ENCODE measurements at regions not wholly inside any gene's neighbourhood (a gene's known extent, or its start where the extent isn't known, plus 50 kb on each side); places are given as distances from the start of the nearest gene placed in this dataset.

- Histone ChIP-seq H2AFZ (ENCODE audit: insufficient read depth, low read length, poor library complexity) (no peak overlapping the region), H3K23ac (ENCODE audit: low read length) (no peak overlapping the region), H4K8ac (ENCODE audit: low read depth, low read length) (no peak overlapping the region), H3K27ac (ENCODE audit: low read depth, low read length) (no peak overlapping the region), H2BK5ac (ENCODE audit: low read depth, low read length, poor library complexity) (no peak overlapping the region), H3K4me3 (ENCODE audit: low read depth, low read length) (no peak overlapping the region), H3K4me1 (ENCODE audit: control insufficient read depth in 1 of 2, insufficient read depth in 2 of 2, low read length in 2 of 2) (no peaks in the 10 kb centered on the region), H3K9ac (ENCODE audit: low read length) (no peak overlapping the region), H3K79me1 (ENCODE audit: low read length) (no peaks in the 10 kb centered on the region), H2AK5ac (ENCODE audit: low read length) (no peak overlapping the region), H3K79me2 (ENCODE audit: control insufficient read depth, insufficient read depth, low read length, poor library complexity) (no peaks in the 10 kb centered on the region), H3K4me2 (ENCODE audit: low read length) (no peak overlapping the region), H3K4ac (ENCODE audit: low read depth, low read length) (no peak overlapping the region), H3K36me3 (ENCODE audit: control insufficient read depth in 1 of 2, insufficient read depth in 2 of 2, low read length in 2 of 2) (no peaks in the 10 kb centered on the region), H3K27me3 (ENCODE audit: insufficient read depth, low read length) (no peaks in the 10 kb centered on the region), H3K18ac (ENCODE audit: low read length) (no peak overlapping the region), H4K12ac (ENCODE audit: low read depth, low read length) (no peak overlapping the region), H3K14ac (ENCODE audit: low read length) (no peak overlapping the region), H2BK120ac (ENCODE audit: insufficient read depth, low read length, poor library complexity) (no peak overlapping the region), H2BK12ac (ENCODE audit: low read length) (no peak overlapping the region), H3K9me3 (ENCODE audit: insufficient read depth, low read depth, low read length) (no peaks in the 10 kb centered on the region), H4K91ac (ENCODE audit: low read depth, low read length) (no peak overlapping the region)
- no peak for DNase-seq
- WGBS (ENCODE audit: extremely low coverage, insufficient coverage, insufficient read length), result no CpG with 5 or more reads among the region's 3 CpGs
These were observed 338.5 kb upstream of the KCNH8 start for GRCh38 chr3:18809640-18810305.

DNA sequence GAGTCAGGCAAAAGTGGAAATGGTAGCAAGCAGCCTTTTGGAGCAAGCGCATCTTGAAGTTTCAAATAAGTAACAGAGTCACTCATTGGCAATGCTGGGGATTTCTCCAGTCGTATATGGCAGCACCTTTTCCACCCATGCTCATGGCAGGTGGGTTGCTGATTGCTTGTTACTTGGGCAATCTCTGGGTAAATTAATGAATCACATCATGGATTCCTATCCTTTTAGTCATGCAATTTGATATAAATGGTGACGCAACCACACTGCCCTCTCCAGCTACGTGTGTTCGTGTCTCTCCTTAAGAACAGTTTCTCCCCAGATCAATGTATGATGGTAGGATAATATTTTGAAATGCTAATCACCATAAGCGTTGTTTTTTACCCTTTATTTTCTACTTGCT is 339.9 kb upstream of the KCNH8 start:
- DNase-seq, result no peak
- H3K27me3 ChIP-seq (ENCODE audit: insufficient read depth, low read length), result no peaks in the 10 kb centered on the region
- H2BK120ac ChIP-seq (ENCODE audit: insufficient read depth, low read length, poor library complexity), result no peak overlapping the region
- no peak overlapping the region for H4K91ac ChIP-seq (ENCODE audit: low read depth, low read length)
- H3K27ac ChIP-seq (ENCODE audit: low read depth, low read length), result no peak overlapping the region
- no peaks in the 10 kb centered on the region for H3K36me3 ChIP-seq (ENCODE audit: control insufficient read depth in 1 of 2, insufficient read depth in 2 of 2, low read length in 2 of 2)
- H3K4me3 ChIP-seq (ENCODE audit: low read depth, low read length), result no peak overlapping the region
- no peak overlapping the region for H4K12ac ChIP-seq (ENCODE audit: low read depth, low read length)
- no peak overlapping the region for H3K14ac ChIP-seq (ENCODE audit: low read length)
- no peak overlapping the region for H3K23ac ChIP-seq (ENCODE audit: low read length)
- H2AK5ac ChIP-seq (ENCODE audit: low read length), result no peak overlapping the region
- no CpG with 5 or more reads among the region's 6 CpGs for WGBS (ENCODE audit: extremely low coverage, insufficient coverage, insufficient read length)
- no peak overlapping the region for H4K8ac ChIP-seq (ENCODE audit: low read depth, low read length)
- H3K79me1 ChIP-seq (ENCODE audit: low read length), result no peaks in the 10 kb centered on the region
- H2BK12ac ChIP-seq (ENCODE audit: low read length), result no peak overlapping the region
- H3K4me1 ChIP-seq (ENCODE audit: control insufficient read depth in 1 of 2, insufficient read depth in 2 of 2, low read length in 2 of 2), result no peaks in the 10 kb centered on the region
- H3K9ac ChIP-seq (ENCODE audit: low read length), result no peak overlapping the region
- H3K18ac ChIP-seq (ENCODE audit: low read length), result no peak overlapping the region
- no peak overlapping the region for H3K4ac ChIP-seq (ENCODE audit: low read depth, low read length)
- H3K79me2 ChIP-seq (ENCODE audit: control insufficient read depth, insufficient read depth, low read length, poor library complexity), result no peaks in the 10 kb centered on the region
- no peak overlapping the region for H3K4me2 ChIP-seq (ENCODE audit: low read length)
- H2AFZ ChIP-seq (ENCODE audit: insufficient read depth, low read length, poor library complexity), result no peak overlapping the region
- H2BK5ac ChIP-seq (ENCODE audit: low read depth, low read length, poor library complexity), result no peak overlapping the region
- H3K9me3 ChIP-seq (ENCODE audit: insufficient read depth, low read depth, low read length), result no peaks in the 10 kb centered on the region

- H3K4me2 ChIP-seq (ENCODE audit: low read length), result no peak overlapping the region
- H3K23ac ChIP-seq (ENCODE audit: low read length), result no peak overlapping the region
- no peak overlapping the region for H2BK5ac ChIP-seq (ENCODE audit: low read depth, low read length, poor library complexity)
- H3K27ac ChIP-seq (ENCODE audit: low read depth, low read length), result no peak overlapping the region
- no peak overlapping the region for H4K8ac ChIP-seq (ENCODE audit: low read depth, low read length)
- no peak overlapping the region for H2AFZ ChIP-seq (ENCODE audit: insufficient read depth, low read length, poor library complexity)
- no peak overlapping the region for H4K91ac ChIP-seq (ENCODE audit: low read depth, low read length)
- no peak overlapping the region for H3K4me3 ChIP-seq (ENCODE audit: low read depth, low read length)
- H3K9me3 ChIP-seq (ENCODE audit: insufficient read depth, low read depth, low read length), result no peaks in the 10 kb centered on the region
- no peak overlapping the region for H2BK12ac ChIP-seq (ENCODE audit: low read length)
- H2AK5ac ChIP-seq (ENCODE audit: low read length), result no peak overlapping the region
- no peaks in the 10 kb centered on the region for H3K4me1 ChIP-seq (ENCODE audit: control insufficient read depth in 1 of 2, insufficient read depth in 2 of 2, low read length in 2 of 2)
- no peak overlapping the region for H3K14ac ChIP-seq (ENCODE audit: low read length)
- WGBS (ENCODE audit: extremely low coverage, insufficient coverage, insufficient read length), result no CpG with 5 or more reads among the region's 3 CpGs
- no peaks in the 10 kb centered on the region for H3K79me2 ChIP-seq (ENCODE audit: control insufficient read depth, insufficient read depth, low read length, poor library complexity)
- no peak overlapping the region for H3K4ac ChIP-seq (ENCODE audit: low read depth, low read length)
- no peak overlapping the region for H3K18ac ChIP-seq (ENCODE audit: low read length)
- no peaks in the 10 kb centered on the region for H3K36me3 ChIP-seq (ENCODE audit: control insufficient read depth in 1 of 2, insufficient read depth in 2 of 2, low read length in 2 of 2)
- H3K79me1 ChIP-seq (ENCODE audit: low read length), result no peaks in the 10 kb centered on the region
- H4K12ac ChIP-seq (ENCODE audit: low read depth, low read length), result no peak overlapping the region
- no peak overlapping the region for H3K9ac ChIP-seq (ENCODE audit: low read length)
- no peak overlapping the region for H2BK120ac ChIP-seq (ENCODE audit: insufficient read depth, low read length, poor library complexity)
- DNase-seq, result no peak
- H3K27me3 ChIP-seq (ENCODE audit: insufficient read depth, low read length), result no peaks in the 10 kb centered on the region
These were observed 340.7 kb upstream of the KCNH8 start for GRCh38 chr3:18807593-18807992.

DNA sequence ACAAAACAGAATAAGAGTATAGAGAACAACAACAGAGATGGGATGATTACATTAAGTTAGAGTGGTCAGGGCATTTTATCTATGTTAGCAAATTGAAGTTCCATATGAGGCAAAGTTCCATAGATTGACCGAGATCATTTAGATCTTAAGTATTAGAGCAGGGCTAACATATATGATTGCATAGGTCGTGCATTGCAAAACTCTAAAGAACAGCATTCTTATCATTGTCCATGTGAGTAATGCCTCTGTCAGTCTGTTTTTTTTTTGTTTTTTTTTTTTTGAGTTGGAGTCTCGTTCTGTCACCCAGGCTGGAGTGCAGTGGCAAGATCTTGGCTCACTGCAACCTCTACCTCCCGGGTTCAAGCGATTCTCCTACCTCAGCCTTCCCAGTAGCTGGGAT is 341.7 kb upstream of the KCNH8 start:
- Histone ChIP-seq H3K4me2 (ENCODE audit: low read length) (no peak overlapping the region), H3K14ac (ENCODE audit: low read length) (no peak overlapping the region), H3K4ac (ENCODE audit: low read depth, low read length) (no peak overlapping the region), H3K18ac (ENCODE audit: low read length) (no peak overlapping the region), H4K91ac (ENCODE audit: low read depth, low read length) (no peak overlapping the region), H2BK120ac (ENCODE audit: insufficient read depth, low read length, poor library complexity) (no peak overlapping the region), H4K12ac (ENCODE audit: low read depth, low read length) (no peak overlapping the region), H3K36me3 (ENCODE audit: control insufficient read depth in 1 of 2, insufficient read depth in 2 of 2, low read length in 2 of 2) (no peaks in the 10 kb centered on the region), H3K9ac (ENCODE audit: low read length) (no peak overlapping the region), H2AK5ac (ENCODE audit: low read length) (no peak overlapping the region), H2BK12ac (ENCODE audit: low read length) (no peak overlapping the region), H3K79me2 (ENCODE audit: control insufficient read depth, insufficient read depth, low read length, poor library complexity) (no peaks in the 10 kb centered on the region), H2AFZ (ENCODE audit: insufficient read depth, low read length, poor library complexity) (no peak overlapping the region), H2BK5ac (ENCODE audit: low read depth, low read length, poor library complexity) (no peak overlapping the region), H4K8ac (ENCODE audit: low read depth, low read length) (no peak overlapping the region), H3K79me1 (ENCODE audit: low read length) (no peaks in the 10 kb centered on the region), H3K9me3 (ENCODE audit: insufficient read depth, low read depth, low read length) (no peaks in the 10 kb centered on the region), H3K23ac (ENCODE audit: low read length) (no peak overlapping the region), H3K4me3 (ENCODE audit: low read depth, low read length) (no peak overlapping the region), H3K27ac (ENCODE audit: low read depth, low read length) (no peak overlapping the region), H3K27me3 (ENCODE audit: insufficient read depth, low read length) (no peaks in the 10 kb centered on the region), H3K4me1 (ENCODE audit: control insufficient read depth in 1 of 2, insufficient read depth in 2 of 2, low read length in 2 of 2) (no peaks in the 10 kb centered on the region)
- WGBS (ENCODE audit: extremely low coverage, insufficient coverage, insufficient read length), result no CpG with 5 or more reads among the region's 5 CpGs
- peak; percentile 18 to 85 for DNase-seq
